HG03064 (cell line): ENCODE measurements at regions not wholly inside any gene's neighbourhood (a gene's known extent, or its start where the extent isn't known, plus 50 kb on each side); places are given as distances from the start of the nearest gene placed in this dataset.
"Not testable (repeated sequence)": the region's sequence is repeated elsewhere in the genome, so short reads cannot be mapped to it uniquely, and the experiment has no call there.

Source experiments
- ATAC-seq: cut with Tn5 transposase; IDR thresholded peaks from one replicate; pipeline ENCODE4 v1.9.1; 2021; ENCODE audit warnings: low read depth; ENCODE audit not compliant: unreplicated experiment

- no peak for ATAC-seq
These were observed 98.4 kb upstream of the GSE1 start for GRCh38 chr16:85514598-85515318.

GRCh38 chr16:85515319-85515745, 97.8 kb upstream of the GSE1 start:
- ATAC-seq: no peak

- no peak for ATAC-seq
These were observed 97.2 kb upstream of the GSE1 start for GRCh38 chr16:85515830-85516397.

DNA sequence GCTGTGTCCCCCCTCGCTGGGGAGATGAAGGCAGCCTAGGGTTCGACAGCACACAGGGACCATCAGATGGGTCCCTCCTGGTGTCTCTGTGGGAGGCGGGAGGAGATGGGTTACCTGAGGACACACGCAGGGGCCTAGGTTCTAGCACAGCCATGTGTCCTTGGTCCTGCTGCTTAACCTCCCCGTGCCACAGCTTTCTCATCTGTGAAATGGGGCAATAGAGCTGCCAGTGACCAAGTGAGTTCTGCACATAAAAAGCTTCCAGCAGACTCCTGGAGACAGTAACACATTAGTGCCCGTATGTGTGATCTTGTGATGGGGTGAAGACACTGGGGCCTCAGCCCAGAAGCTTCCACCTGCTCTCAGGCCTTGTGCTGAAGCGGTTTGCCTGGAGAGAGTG, 96.0 kb upstream of the GSE1 start:
- ATAC-seq: no peak

DNA sequence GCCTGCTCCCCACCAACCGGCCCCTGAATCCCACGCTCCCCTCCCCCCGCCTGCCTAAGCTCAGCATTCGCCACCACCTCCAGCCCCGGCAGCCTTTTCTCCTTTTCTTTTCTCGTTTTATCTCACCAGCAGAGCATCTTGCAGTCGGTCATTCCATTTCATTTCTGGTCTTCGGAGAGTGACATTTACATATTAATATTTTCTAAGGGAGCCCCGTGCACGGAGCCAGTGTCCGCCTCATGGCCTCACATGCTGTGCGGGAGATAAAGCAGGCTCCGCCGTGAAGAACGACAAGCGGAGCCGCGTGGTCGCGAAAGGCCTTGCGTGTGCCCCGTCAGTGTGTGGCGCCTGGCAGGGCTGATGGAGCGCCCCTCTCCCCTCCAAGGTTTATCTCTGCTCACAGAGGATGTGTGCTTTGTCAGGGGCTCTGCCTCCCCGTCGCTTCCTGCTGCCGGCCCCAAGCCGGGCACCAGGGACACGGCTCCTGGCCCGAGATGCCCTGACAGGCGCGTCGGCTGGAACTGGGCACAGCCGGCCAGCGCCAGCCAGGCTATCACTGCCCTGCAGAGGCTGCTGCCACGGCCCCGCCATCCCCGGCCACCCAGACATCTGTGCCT, 95.5 kb upstream of the GSE1 start:
- no peak for ATAC-seq

- no peak for ATAC-seq
These were observed 94.6 kb upstream of the GSE1 start for GRCh38 chr16:85518398-85519049.

DNA sequence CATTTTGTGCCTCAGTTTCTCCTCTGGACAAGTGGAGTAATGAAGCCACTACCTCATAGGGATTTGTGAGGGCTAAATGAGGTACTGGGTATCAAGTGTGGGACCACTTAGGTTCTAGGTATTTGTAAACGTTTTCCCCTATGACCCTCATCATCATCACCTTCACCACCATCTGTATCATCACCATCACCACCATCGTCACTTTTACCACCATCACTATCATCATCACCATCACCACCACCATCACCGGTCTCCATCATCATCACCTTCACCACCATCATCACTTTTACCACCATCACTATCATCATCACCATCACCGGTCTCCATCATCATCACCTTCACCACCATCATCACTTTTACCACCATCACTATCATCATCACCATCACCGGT, 94.1 kb upstream of the GSE1 start:
- ATAC-seq: not testable (repeated sequence)

GRCh38 chr16:85519540-85520231, 93.4 kb upstream of the GSE1 start:
- no peak for ATAC-seq

- no peak for ATAC-seq
These were observed 92.1 kb upstream of the GSE1 start for GRCh38 chr16:85520853-85521521.

- no peak for ATAC-seq
These were observed 91.4 kb upstream of the GSE1 start for GRCh38 chr16:85521552-85522307.

GRCh38 chr16:85522308-85522841, 90.7 kb upstream of the GSE1 start:
- ATAC-seq: no peak

DNA sequence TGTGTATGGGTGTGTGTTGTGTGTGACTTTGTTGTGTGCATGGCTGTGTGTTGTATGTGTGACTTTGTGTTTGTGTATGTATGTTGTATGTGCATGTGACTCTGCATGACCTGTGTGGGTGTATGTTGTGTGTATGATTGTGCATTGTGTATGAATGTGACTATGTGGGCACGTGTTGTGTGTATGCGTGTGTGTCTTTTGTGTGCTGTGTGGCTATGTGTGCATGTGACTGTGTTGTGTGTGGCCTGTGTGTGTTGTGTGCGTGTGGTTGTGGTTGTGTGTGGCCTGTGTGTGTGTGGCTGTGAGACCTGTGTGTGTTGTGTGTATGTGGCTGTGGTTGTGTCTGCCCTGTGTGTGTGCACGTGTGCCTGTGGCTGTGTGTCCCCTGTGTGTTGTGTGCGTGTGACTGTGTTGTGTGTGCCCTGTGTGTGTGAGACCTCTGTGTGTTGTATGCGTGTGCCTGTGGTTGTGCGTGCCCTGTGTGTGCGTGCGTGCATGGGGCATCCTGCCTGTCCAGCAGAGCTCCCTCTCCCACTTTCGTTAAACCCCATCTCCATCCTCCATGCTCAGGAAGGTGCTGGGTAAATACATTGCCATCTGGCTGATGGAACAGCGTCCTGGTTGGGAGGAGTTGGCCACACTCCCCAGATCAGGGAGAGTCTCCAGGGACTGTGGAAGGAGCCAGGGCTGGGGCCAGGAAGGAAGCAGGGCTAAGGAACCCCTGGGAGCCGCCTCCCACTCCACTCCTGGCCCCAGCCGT, 90.1 kb upstream of the GSE1 start:
- ATAC-seq: no peak

DNA sequence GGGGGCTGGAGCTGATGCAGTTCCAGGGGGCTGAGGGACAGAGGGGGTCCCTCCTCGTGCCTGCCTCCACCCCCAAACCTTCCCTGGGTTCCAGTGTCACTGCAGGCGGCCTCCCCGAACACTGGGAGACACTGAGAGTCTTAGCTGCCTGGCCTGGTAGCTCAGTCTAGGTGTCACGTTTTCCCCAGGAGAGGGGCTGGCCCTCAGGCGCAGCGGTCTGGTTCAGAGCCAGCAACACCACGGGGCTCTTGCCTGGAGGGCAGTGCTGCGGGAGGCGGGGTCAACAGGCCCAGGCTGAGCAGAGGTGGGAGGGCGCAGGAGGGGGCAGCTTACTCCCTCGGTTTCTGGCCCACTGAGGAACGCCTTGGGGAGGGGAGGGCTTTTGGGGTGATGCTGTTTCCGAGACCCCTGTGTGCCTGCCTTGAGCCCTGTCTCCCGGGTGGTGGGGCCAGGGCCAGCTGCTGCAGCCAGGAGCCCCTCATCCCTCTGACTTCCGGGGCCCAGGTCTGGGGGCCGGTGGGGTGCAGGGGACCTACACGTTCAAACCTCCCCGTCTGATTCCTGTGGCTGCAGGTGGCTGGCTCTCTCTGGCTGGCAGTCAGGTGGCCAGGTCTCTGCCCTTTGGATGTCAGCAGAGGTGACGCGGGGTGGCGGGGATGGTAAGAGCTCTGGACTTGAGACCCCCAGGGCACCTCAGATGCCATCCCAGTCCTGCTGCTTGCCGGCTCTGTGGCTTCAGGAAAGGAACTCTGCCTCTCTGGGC, 89.3 kb upstream of the GSE1 start:
- ATAC-seq: no peak

GRCh38 chr16:85524365-85524629, 88.8 kb upstream of the GSE1 start:
- no peak for ATAC-seq

- ATAC-seq: no peak
These were observed 88.3 kb upstream of the GSE1 start for GRCh38 chr16:85524630-85525419.

DNA sequence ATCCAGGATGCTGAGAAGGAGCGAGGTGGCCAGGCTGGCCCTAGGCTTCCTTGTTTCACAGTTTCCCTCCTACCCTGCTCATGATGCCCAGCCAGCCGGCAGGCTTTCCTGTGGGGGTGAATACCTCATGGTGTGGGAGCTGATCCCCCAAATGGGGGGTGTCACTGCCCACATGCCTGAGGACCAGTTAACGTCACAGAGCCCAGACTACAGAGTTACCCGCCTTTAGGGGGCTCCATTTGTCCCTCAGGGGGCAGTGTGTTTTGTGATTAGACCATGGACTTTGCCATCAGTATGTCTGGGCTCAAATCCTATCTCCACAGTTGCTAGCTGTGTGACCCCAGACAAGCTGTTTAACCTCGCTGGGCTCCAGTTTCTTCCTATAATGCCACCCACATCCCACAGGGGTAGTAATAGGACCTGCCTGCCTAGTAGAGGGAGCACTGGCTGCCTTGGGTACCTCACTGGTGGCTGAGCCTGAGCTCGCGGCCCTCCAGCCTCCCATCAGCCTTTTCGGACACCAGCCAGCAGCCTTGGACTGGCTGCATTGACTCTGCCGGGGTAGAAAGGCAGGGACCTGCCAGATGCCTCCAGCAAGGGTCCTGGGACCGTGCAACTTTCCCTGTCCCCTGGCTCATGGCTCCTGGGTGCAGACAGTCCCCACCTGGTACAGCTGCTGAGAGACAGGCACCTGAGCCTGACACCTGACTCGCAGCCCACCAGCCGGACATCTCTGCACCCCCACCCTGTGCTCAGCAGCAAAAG, 87.5 kb upstream of the GSE1 start:
- ATAC-seq: no peak
